ENCODE measurements at regions not wholly inside any gene's neighbourhood (a gene's known extent, or its start where the extent isn't known, plus 50 kb on each side); places are given as distances from the start of the nearest gene placed in this dataset.

GRCh38 chr1:73106931-73107330, 824.6 kb upstream of the NEGR1 start:
- H3K9me3 ChIP-seq (ENCODE audit: insufficient read depth, low read length, severe bottlenecking) = no peaks in the 10 kb centered on the region
- no peak overlapping the region for H3K27ac ChIP-seq (ENCODE audit: low read length)
- no peak for TF ChIP-seq EZH2 (IDR thresholded peaks at IDR 0.05; ENCODE audit: borderline replicate concordance, low read depth, low read length, severe bottlenecking)
- TF ChIP-seq, protein P1, sequence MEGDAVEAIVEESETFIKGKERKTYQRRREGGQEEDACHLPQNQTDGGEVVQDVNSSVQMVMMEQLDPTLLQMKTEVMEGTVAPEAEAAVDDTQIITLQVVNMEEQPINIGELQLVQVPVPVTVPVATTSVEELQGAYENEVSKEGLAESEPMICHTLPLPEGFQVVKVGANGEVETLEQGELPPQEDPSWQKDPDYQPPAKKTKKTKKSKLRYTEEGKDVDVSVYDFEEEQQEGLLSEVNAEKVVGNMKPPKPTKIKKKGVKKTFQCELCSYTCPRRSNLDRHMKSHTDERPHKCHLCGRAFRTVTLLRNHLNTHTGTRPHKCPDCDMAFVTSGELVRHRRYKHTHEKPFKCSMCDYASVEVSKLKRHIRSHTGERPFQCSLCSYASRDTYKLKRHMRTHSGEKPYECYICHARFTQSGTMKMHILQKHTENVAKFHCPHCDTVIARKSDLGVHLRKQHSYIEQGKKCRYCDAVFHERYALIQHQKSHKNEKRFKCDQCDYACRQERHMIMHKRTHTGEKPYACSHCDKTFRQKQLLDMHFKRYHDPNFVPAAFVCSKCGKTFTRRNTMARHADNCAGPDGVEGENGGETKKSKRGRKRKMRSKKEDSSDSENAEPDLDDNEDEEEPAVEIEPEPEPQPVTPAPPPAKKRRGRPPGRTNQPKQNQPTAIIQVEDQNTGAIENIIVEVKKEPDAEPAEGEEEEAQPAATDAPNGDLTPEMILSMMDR (IDR thresholded peaks at IDR 0.05; ENCODE audit: borderline replicate concordance, extremely low read depth, low read length, poor library complexity, severe bottlenecking) = no peak
- no peak overlapping the region for H2AFZ ChIP-seq (ENCODE audit: low read depth, low read length)
- DNase-seq (no peak), ATAC-seq (ENCODE audit: insufficient read depth, low read depth) (no peak)
- no peaks in the 10 kb centered on the region for H3K27me3 ChIP-seq (ENCODE audit: insufficient read depth, low read length, poor library complexity)
- H3K79me2 ChIP-seq (ENCODE audit: insufficient read depth, low read length) = no peaks in the 10 kb centered on the region
- no peaks in the 10 kb centered on the region for H3K4me1 ChIP-seq (ENCODE audit: insufficient read depth, low read length)
- no peak overlapping the region for H3K4me2 ChIP-seq (ENCODE audit: insufficient read depth, low read length)
- no peaks in the 10 kb centered on the region for H4K20me1 ChIP-seq (ENCODE audit: insufficient read depth, low read length)
- H3K4me3 ChIP-seq (ENCODE audit: low read depth in 1 of 2, low read length in 2 of 2) = no peak overlapping the region
- H3K9ac ChIP-seq (ENCODE audit: low read depth, low read length) = no peak overlapping the region
- no peaks in the 10 kb centered on the region for H3K36me3 ChIP-seq (ENCODE audit: insufficient read depth, low read length)

DNA sequence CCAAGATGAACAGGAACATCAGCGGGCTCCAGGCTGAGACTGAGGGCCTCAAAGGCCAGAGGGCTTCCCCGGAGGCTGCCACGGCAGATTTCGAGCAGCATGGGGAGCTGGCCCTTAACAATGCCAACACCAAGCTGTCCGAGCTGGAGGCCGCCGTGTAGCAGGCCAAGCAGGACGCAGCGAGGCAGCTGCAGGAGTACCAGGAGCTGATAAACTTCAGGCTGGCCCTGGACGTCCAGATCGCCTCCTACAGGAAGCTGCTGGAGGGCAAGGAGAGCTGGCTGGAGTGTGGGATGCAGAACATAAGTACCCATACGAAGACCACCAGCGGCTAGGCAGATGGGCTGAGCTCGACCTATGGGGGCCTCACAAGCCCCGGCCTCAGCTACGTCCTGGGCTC, 823.4 kb upstream of the NEGR1 start:
- H3K4me1 ChIP-seq (ENCODE audit: insufficient read depth, low read length) = no peaks in the 10 kb centered on the region
- DNase-seq (no peak), ATAC-seq (ENCODE audit: insufficient read depth, low read depth) (no peak)
- no peak overlapping the region for H3K9ac ChIP-seq (ENCODE audit: low read depth, low read length)
- no peaks in the 10 kb centered on the region for H3K9me3 ChIP-seq (ENCODE audit: insufficient read depth, low read length, severe bottlenecking)
- H3K36me3 ChIP-seq (ENCODE audit: insufficient read depth, low read length) = no peaks in the 10 kb centered on the region
- no peak overlapping the region for H3K4me2 ChIP-seq (ENCODE audit: insufficient read depth, low read length)
- H3K4me3 ChIP-seq (ENCODE audit: low read depth in 1 of 2, low read length in 2 of 2) = no peak overlapping the region
- TF ChIP-seq, protein P1 (IDR thresholded peaks at IDR 0.05; ENCODE audit: borderline replicate concordance, extremely low read depth, low read length, poor library complexity, severe bottlenecking) = no peak
- no peak overlapping the region for H3K27ac ChIP-seq (ENCODE audit: low read length)
- H2AFZ ChIP-seq (ENCODE audit: low read depth, low read length) = no peak overlapping the region
- H4K20me1 ChIP-seq (ENCODE audit: insufficient read depth, low read length) = no peaks in the 10 kb centered on the region
- no peaks in the 10 kb centered on the region for H3K79me2 ChIP-seq (ENCODE audit: insufficient read depth, low read length)
- H3K27me3 ChIP-seq (ENCODE audit: insufficient read depth, low read length, poor library complexity) = no peaks in the 10 kb centered on the region

GRCh38 chr1:73104749-73105148, 822.4 kb upstream of the NEGR1 start:
- H3K27ac ChIP-seq (ENCODE audit: low read length) = no peak overlapping the region
- H3K4me2 ChIP-seq (ENCODE audit: insufficient read depth, low read length) = no peak overlapping the region
- H3K79me2 ChIP-seq (ENCODE audit: insufficient read depth, low read length) = no peaks in the 10 kb centered on the region
- no peaks in the 10 kb centered on the region for H3K9me3 ChIP-seq (ENCODE audit: insufficient read depth, low read length, severe bottlenecking)
- TF ChIP-seq, protein P1 (IDR thresholded peaks at IDR 0.05; ENCODE audit: borderline replicate concordance, extremely low read depth, low read length, poor library complexity, severe bottlenecking) = no peak
- TF ChIP-seq EZH2 (IDR thresholded peaks at IDR 0.05; ENCODE audit: borderline replicate concordance, low read depth, low read length, severe bottlenecking) = no peak
- ATAC-seq (ENCODE audit: insufficient read depth, low read depth) = no peak
- H3K27me3 ChIP-seq (ENCODE audit: insufficient read depth, low read length, poor library complexity) = no peaks in the 10 kb centered on the region
- no peak for DNase-seq
- no peaks in the 10 kb centered on the region for H4K20me1 ChIP-seq (ENCODE audit: insufficient read depth, low read length)
- H2AFZ ChIP-seq (ENCODE audit: low read depth, low read length) = no peak overlapping the region
- no peak overlapping the region for H3K9ac ChIP-seq (ENCODE audit: low read depth, low read length)
- H3K4me3 ChIP-seq (ENCODE audit: low read depth in 1 of 2, low read length in 2 of 2) = no peak overlapping the region
- H3K4me1 ChIP-seq (ENCODE audit: insufficient read depth, low read length) = no peaks in the 10 kb centered on the region
- no peaks in the 10 kb centered on the region for H3K36me3 ChIP-seq (ENCODE audit: insufficient read depth, low read length)

- no peak overlapping the region for H3K4me3 ChIP-seq (ENCODE audit: low read depth in 1 of 2, low read length in 2 of 2)
- no peak for TF ChIP-seq EZH2 (IDR thresholded peaks at IDR 0.05; ENCODE audit: borderline replicate concordance, low read depth, low read length, severe bottlenecking)
- TF ChIP-seq, protein P1 (IDR thresholded peaks at IDR 0.05; ENCODE audit: borderline replicate concordance, extremely low read depth, low read length, poor library complexity, severe bottlenecking) = no peak
- DNase-seq (no peak), ATAC-seq (ENCODE audit: insufficient read depth, low read depth) (no peak)
- no peak overlapping the region for H3K27ac ChIP-seq (ENCODE audit: low read length)
- no peaks in the 10 kb centered on the region for H4K20me1 ChIP-seq (ENCODE audit: insufficient read depth, low read length)
- no peak overlapping the region for H2AFZ ChIP-seq (ENCODE audit: low read depth, low read length)
- no peaks in the 10 kb centered on the region for H3K79me2 ChIP-seq (ENCODE audit: insufficient read depth, low read length)
- H3K4me2 ChIP-seq (ENCODE audit: insufficient read depth, low read length) = no peak overlapping the region
- no peaks in the 10 kb centered on the region for H3K9me3 ChIP-seq (ENCODE audit: insufficient read depth, low read length, severe bottlenecking)
- no peaks in the 10 kb centered on the region for H3K27me3 ChIP-seq (ENCODE audit: insufficient read depth, low read length, poor library complexity)
- no peak overlapping the region for H3K9ac ChIP-seq (ENCODE audit: low read depth, low read length)
- no peaks in the 10 kb centered on the region for H3K36me3 ChIP-seq (ENCODE audit: insufficient read depth, low read length)
- H3K4me1 ChIP-seq (ENCODE audit: insufficient read depth, low read length) = no peaks in the 10 kb centered on the region
These were observed 817.9 kb upstream of the NEGR1 start for GRCh38 chr1:73100216-73100615.
